ENCODE measurements at regions not wholly inside any gene's neighbourhood (a gene's known extent, or its start where the extent isn't known, plus 50 kb on each side); places are given as distances from the start of the nearest gene placed in this dataset.

DNA sequence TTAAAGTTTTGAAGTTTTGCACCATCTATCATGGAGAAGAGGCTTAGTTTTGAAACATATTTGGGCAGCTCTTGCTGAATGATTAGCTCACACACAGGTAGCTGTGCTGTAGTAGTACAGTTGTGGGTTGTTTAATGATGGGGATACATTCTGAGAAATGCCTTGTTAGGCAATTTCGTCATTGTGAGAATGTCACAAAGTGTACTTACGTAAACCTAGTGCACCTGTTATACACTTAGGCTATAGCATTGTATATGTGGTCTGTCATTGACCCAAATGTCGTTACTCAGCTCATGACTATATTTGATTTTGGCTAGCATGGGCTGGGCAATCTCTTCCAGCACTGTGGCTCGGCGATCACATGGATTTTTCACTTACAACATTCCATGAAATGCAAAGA is 247.2 kb upstream of the IGFBP3 start:
- Histone ChIP-seq H3K4me1 (no peaks in the 10 kb centered on the region), H3K36me3 (no peaks in the 10 kb centered on the region), H3K4me3 (ENCODE audit: low read depth, low read length) (no peak overlapping the region), H3K9me3 (no peaks in the 10 kb centered on the region), H3K27me3 (no peaks in the 10 kb centered on the region)
- TF ChIP-seq CTCF (IDR thresholded peaks at IDR 0.05; ENCODE audit: low read depth, low read length): no peak
- DNase-seq: no peak

GRCh38 chr7:46165276-46165675 is 244.2 kb upstream of the IGFBP3 start:
- no peak for TF ChIP-seq CTCF (IDR thresholded peaks at IDR 0.05; ENCODE audit: low read depth, low read length)
- H3K27me3 ChIP-seq: no peaks in the 10 kb centered on the region
- H3K9me3 ChIP-seq: no peaks in the 10 kb centered on the region

DNA sequence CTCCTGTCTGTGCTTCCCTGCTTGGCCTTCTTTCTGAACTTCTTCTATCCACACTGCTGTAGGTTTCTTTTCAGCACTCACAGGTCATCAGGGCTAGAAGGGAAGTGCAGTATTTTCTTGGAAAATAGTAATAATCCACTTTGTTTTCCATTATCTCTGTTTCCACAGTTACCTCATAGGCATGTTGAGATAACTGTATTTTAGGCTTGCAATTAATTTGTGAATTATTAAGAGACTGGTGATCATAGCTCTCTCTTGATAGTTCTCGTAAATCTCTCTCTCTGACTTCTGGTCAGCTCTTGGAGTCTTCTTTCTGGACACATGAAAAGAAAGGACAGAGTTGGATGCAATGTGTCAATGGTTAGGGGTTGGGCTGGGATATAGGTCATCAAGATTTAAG is 243.6 kb upstream of the IGFBP3 start:
- H3K9me3 ChIP-seq: no peaks in the 10 kb centered on the region
- no peaks in the 10 kb centered on the region for H3K4me1 ChIP-seq
- DNase-seq: no peak
- no peaks in the 10 kb centered on the region for H3K27me3 ChIP-seq
- H3K4me3 ChIP-seq (ENCODE audit: low read depth, low read length): no peak overlapping the region
- TF ChIP-seq CTCF (IDR thresholded peaks at IDR 0.05; ENCODE audit: low read depth, low read length): no peak
- H3K36me3 ChIP-seq: no peaks in the 10 kb centered on the region

More at GRCh38 chr7:46165276-46165675, 244.2 kb upstream of the IGFBP3 start:
- DNase-seq: no peak
- Histone ChIP-seq H3K4me1 (no peaks in the 10 kb centered on the region), H3K36me3 (no peaks in the 10 kb centered on the region), H3K4me3 (ENCODE audit: low read depth, low read length) (no peak overlapping the region)

DNA sequence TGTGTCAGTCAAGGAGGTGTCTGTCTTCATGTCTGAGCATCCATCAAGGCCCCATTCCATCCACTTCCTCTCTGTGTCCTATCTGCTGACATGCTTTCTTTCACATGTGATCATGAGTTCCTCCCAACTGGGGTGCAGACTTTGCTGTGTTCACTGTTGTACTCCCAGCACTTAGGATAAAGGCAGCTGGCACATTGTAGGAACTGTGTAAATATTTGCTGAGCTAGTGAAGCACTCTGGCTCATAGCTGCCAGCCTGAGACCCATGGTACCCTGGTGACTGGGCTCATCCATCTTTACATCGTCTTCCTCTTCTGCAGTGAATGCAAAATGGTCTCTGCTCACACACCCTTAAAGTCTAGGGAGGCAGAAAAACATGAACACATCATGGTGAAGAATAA is 242.2 kb upstream of the IGFBP3 start:
- TF ChIP-seq CTCF (IDR thresholded peaks at IDR 0.05; ENCODE audit: low read depth, low read length): no peak
- DNase-seq: no peak
- H3K9me3 ChIP-seq: no peaks in the 10 kb centered on the region

DNA sequence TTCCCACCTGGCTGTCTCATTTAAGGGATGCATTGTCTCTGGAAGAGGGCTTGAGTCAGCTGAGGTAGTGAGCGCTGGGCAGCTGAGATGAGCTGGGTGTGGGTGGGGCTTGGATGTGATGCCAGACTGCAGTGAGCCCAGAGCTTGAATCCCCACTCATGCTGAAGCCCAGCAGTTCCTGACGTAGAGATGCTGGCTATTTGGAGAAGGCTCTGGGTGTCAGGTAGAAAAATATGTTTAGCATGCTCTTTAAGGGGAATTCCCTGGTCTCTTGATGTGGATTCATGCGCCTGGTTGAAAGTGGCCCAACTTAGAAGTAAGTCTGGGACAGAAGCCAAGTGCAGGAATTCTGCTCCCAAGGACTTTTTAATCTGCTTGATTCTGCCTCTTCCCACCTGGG is 241.5 kb upstream of the IGFBP3 start:
- TF ChIP-seq CTCF (IDR thresholded peaks at IDR 0.05; ENCODE audit: low read depth, low read length): no peak
- DNase-seq: no peak
- no peaks in the 10 kb centered on the region for H3K4me1 ChIP-seq
- no peaks in the 10 kb centered on the region for H3K9me3 ChIP-seq
- no peaks in the 10 kb centered on the region for H3K27me3 ChIP-seq
- no peaks in the 10 kb centered on the region for H3K36me3 ChIP-seq
- no peak overlapping the region for H3K4me3 ChIP-seq (ENCODE audit: low read depth, low read length)

More for the DNA sequence above, 242.2 kb upstream of the IGFBP3 start:
- Histone ChIP-seq H3K36me3 (no peaks in the 10 kb centered on the region), H3K27me3 (no peaks in the 10 kb centered on the region), H3K4me3 (ENCODE audit: low read depth, low read length) (no peak overlapping the region), H3K4me1 (no peaks in the 10 kb centered on the region)

DNA sequence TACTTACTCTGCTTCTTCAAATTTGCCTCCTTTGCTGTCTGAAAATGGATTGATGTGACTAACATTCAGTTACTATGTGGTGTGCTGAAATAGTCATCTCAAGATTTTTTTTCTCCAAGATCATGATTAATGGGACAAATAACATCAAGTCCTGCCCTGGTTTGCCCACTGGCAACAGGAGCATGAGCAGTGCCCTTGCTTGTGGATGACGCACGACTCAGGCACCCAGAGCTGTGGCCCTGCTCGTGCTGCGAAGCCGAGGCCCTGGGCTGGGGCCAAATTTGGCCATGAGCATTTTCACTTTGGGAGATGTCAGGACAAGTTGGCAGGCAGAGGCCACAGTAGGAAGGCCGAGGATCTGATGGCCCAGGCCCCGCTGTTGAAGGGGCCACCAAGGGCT is 239.8 kb upstream of the IGFBP3 start:
- H3K36me3 ChIP-seq: no peaks in the 10 kb centered on the region
- H3K9me3 ChIP-seq: no peaks in the 10 kb centered on the region
- no peak for TF ChIP-seq CTCF (IDR thresholded peaks at IDR 0.05; ENCODE audit: low read depth, low read length)
- DNase-seq: no peak
- no peaks in the 10 kb centered on the region for H3K27me3 ChIP-seq
- H3K4me1 ChIP-seq: no peaks in the 10 kb centered on the region
- H3K4me3 ChIP-seq (ENCODE audit: low read depth, low read length): no peak overlapping the region

All from BE2C (cell line).